Mesenchymal stem cell (in vitro differentiated cells and primary cell): ENCODE measurements at regions not wholly inside any gene's neighbourhood (a gene's known extent, or its start where the extent isn't known, plus 50 kb on each side); places are given as distances from the start of the nearest gene placed in this dataset.

ENCODE experiments used
- DNase-seq: peaks from one replicate; pipeline ENCODE4 v3.0.0-alpha.2; 2013
- H2AFZ ChIP-seq: one replicate; pipeline ENCODE4 v1.6.1; 2013; ENCODE audit warnings: low read depth, mild to moderate bottlenecking, control low read depth, inconsistent platforms, low read length, moderate library complexity
- H2AK5ac ChIP-seq: 2 replicates; pipeline ENCODE4 v1.6.1; 2013; ENCODE audit warnings: low read length, moderate library complexity, mild to moderate bottlenecking, inconsistent platforms; ENCODE audit not compliant: severe bottlenecking
- H2BK120ac ChIP-seq: one replicate; pipeline ENCODE4 v1.6.1; 2013; ENCODE audit warnings: low read depth, mild to moderate bottlenecking, inconsistent platforms, low read length, moderate library complexity
- H2BK12ac ChIP-seq, 2 experiments: one replicate each; pipeline ENCODE4 v1.6.1; 2013; ENCODE audit warnings: inconsistent platforms in 2 of 2, low read length in 2 of 2, mild to moderate bottlenecking in 2 of 2, moderate library complexity in 2 of 2, control low read depth in 1 of 2
- H2BK15ac ChIP-seq: one replicate; pipeline ENCODE4 v1.6.1; 2013; ENCODE audit warnings: mild to moderate bottlenecking, low read depth, inconsistent platforms; ENCODE audit not compliant: poor library complexity, severe bottlenecking
- H2BK5ac ChIP-seq: 2 replicates; pipeline ENCODE4 v1.6.1; 2013; ENCODE audit warnings: low read depth, mild to moderate bottlenecking, low read length, control low read depth, inconsistent platforms; ENCODE audit not compliant: poor library complexity, severe bottlenecking
- H3K14ac ChIP-seq, 2 experiments: one replicate each; pipeline ENCODE4 v1.6.1; 2013; ENCODE audit warnings: inconsistent platforms in 2 of 2, low read length in 2 of 2, control low read depth in 1 of 2, mild to moderate bottlenecking in 1 of 2, moderate library complexity in 1 of 2
- H3K18ac ChIP-seq, 2 experiments: one replicate each; pipeline ENCODE4 v1.6.1; 2013; ENCODE audit warnings: inconsistent platforms in 2 of 2, low read length in 2 of 2, control low read depth in 1 of 2, low read depth in 1 of 2, mild to moderate bottlenecking in 1 of 2
- H3K23ac ChIP-seq, 2 experiments: one replicate each; pipeline ENCODE4 v1.6.1; 2013; ENCODE audit warnings: inconsistent platforms in 2 of 2, low read length in 2 of 2, mild to moderate bottlenecking in 2 of 2, moderate library complexity in 2 of 2, control low read depth in 1 of 2
- H3K27ac ChIP-seq: 2 replicates; pipeline ENCODE4 v1.5.1; 2013; ENCODE audit warnings: mild to moderate bottlenecking, moderate library complexity, low read length, control low read depth, inconsistent platforms; ENCODE audit not compliant: poor library complexity, severe bottlenecking
- H3K27me3 ChIP-seq, 2 experiments: 2 replicates each; pipeline versions ENCODE4 v1.6.1 to v1.7.0; 2013; ENCODE audit warnings: low read length in 2 of 2, mild to moderate bottlenecking in 2 of 2, moderate library complexity in 2 of 2, control low read depth in 1 of 2, inconsistent platforms in 1 of 2; ENCODE audit not compliant: control insufficient read depth in 1 of 2, insufficient read depth in 1 of 2
- H3K36me3 ChIP-seq, 2 experiments: 2 replicates each; pipeline versions ENCODE4 v1.6.1 to v1.7.0; 2013; ENCODE audit warnings: low read length in 2 of 2, control low read depth in 1 of 2, inconsistent platforms in 1 of 2, low read depth in 1 of 2, mild to moderate bottlenecking in 1 of 2; ENCODE audit not compliant: insufficient read depth in 2 of 2, control insufficient read depth in 1 of 2
- H3K4ac ChIP-seq, 2 experiments: one replicate each; pipeline ENCODE4 v1.6.1; 2013; ENCODE audit warnings: inconsistent platforms in 2 of 2, low read length in 2 of 2, mild to moderate bottlenecking in 2 of 2, moderate library complexity in 2 of 2, control low read depth in 1 of 2, low read depth in 1 of 2
- H3K4me1 ChIP-seq: 2 replicates; pipeline ENCODE4 v1.6.1; 2013; ENCODE audit warnings: low read depth, low read length, control low read depth; ENCODE audit not compliant: control insufficient read depth, insufficient read depth
- H3K4me2 ChIP-seq: 2 replicates; pipeline ENCODE4 v1.6.1; 2013; ENCODE audit warnings: low read length, mild to moderate bottlenecking, inconsistent platforms; ENCODE audit not compliant: poor library complexity, severe bottlenecking
- H3K4me3 ChIP-seq, 2 experiments: 2 replicates each; pipeline versions ENCODE4 v1.5.1 to v1.7.0; 2013; ENCODE audit warnings: low read length in 2 of 2, mild to moderate bottlenecking in 2 of 2, control low read depth in 1 of 2, low read depth in 1 of 2; ENCODE audit not compliant: insufficient read depth in 1 of 2
- H3K79me1 ChIP-seq: replicated peaks from 2 replicates; pipeline ENCODE4 v1.6.1; 2013; ENCODE audit warnings: mild to moderate bottlenecking, control low read depth, low read length, inconsistent platforms; ENCODE audit not compliant: poor library complexity, severe bottlenecking
- H3K9ac ChIP-seq: 2 replicates; pipeline ENCODE4 v1.7.0; 2013; ENCODE audit warnings: mild to moderate bottlenecking, low read length, moderate library complexity
- H3K9me3 ChIP-seq: 2 replicates; pipeline ENCODE4 v1.7.0; 2013; ENCODE audit warnings: mild to moderate bottlenecking, low read length; ENCODE audit not compliant: control insufficient read depth
- H4K8ac ChIP-seq: one replicate; pipeline ENCODE4 v1.6.1; 2013; ENCODE audit warnings: inconsistent platforms, mild to moderate bottlenecking, low read length, moderate library complexity
- H4K91ac ChIP-seq: one replicate; pipeline ENCODE4 v1.6.1; 2013; ENCODE audit warnings: mild to moderate bottlenecking, low read length, inconsistent platforms
- WGBS: methylation state at CpG from one replicate; pipeline ENCODE4 v1.1.7; 2013; ENCODE audit warnings: mixed read lengths; 5-methylcytosine and 5-hydroxymethylcytosine counted together

DNA sequence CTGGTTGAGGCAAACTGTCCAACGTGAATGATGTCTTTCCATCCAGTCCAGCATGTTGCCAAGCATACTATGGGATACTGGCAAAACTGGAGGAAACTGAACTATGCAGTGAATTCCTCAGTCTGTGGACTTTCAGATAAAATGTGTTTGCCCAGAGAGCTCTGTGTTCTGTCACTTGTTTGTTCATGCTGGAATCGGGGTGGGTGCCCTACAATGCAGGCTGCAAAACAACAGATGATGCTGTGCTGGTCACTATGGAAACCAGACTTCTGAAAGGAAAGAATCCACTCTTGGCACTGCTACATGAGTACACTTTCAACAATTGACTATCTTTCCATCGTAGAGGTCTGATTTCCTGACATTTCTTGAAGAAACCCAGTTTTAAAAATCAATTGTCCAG lies 272.5 kb upstream of the ARHGEF26 start:
- WGBS, result 79% methylated on average over 2 of the region's 3 CpGs
- H3K18ac ChIP-seq, result no peak overlapping the region

DNA sequence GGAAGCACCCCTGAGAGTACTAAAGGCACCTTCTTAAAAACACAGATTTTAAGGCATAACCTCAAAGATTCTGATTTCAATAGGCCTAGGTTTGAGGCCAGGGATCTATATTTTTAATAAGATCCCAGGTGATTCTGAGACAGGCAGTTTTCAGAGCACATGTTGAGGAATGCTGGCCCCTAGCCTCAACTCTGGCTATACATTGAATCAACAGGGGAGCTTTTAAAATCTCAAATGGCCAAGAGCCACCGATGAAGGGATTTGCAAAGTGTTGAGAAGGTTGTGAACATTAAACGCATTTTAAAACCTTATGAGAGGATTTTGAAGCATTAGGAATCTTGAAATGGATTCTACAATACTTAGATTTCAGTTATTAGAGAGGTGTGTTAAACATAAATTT lies 268.8 kb upstream of the ARHGEF26 start:
- Histone ChIP-seq H4K91ac (no peak overlapping the region), H3K4me1 (no peaks in the 10 kb centered on the region), H3K4ac (no peak overlapping the region), H2BK15ac (no peak overlapping the region), H2AFZ (no peak overlapping the region), H2BK12ac (no peak overlapping the region), H3K4me3 (no peak overlapping the region), H3K27ac (no peak overlapping the region), H2BK5ac (no peak overlapping the region), H3K36me3 (no peaks in the 10 kb centered on the region), H3K18ac (no peak overlapping the region), H3K14ac (no peak overlapping the region), H2AK5ac (no peak overlapping the region), H3K9me3 (no peaks in the 10 kb centered on the region), H2BK120ac (no peak overlapping the region), H3K9ac (no peak overlapping the region), H3K79me1 (no peaks in the 10 kb centered on the region), H4K8ac (no peak overlapping the region), H3K4me2 (no peak overlapping the region), H3K23ac (no peak overlapping the region), H3K27me3 (no peaks in the 10 kb centered on the region)
- no peak for DNase-seq
- WGBS, result 69% methylated on average over 2 of the region's 2 CpGs

More for the DNA sequence above, 272.5 kb upstream of the ARHGEF26 start:
- no peak overlapping the region for H3K9ac ChIP-seq
- no peaks in the 10 kb centered on the region for H3K9me3 ChIP-seq
- no peaks in the 10 kb centered on the region for H3K79me1 ChIP-seq
- H3K4me3 ChIP-seq, result no peak overlapping the region
- no peak overlapping the region for H2BK120ac ChIP-seq
- H2BK15ac ChIP-seq, result no peak overlapping the region
- H2AFZ ChIP-seq, result no peak overlapping the region
- no peak overlapping the region for H3K23ac ChIP-seq
- H3K14ac ChIP-seq, result no peak overlapping the region
- H3K4me1 ChIP-seq, result no peaks in the 10 kb centered on the region
- no peaks in the 10 kb centered on the region for H3K27me3 ChIP-seq
- H2AK5ac ChIP-seq, result no peak overlapping the region
- no peak overlapping the region for H4K8ac ChIP-seq
- no peaks in the 10 kb centered on the region for H3K36me3 ChIP-seq
- H3K4me2 ChIP-seq, result no peak overlapping the region
- DNase-seq, result no peak
- no peak overlapping the region for H2BK5ac ChIP-seq
- H3K27ac ChIP-seq, result no peak overlapping the region
- no peak overlapping the region for H2BK12ac ChIP-seq
- no peak overlapping the region for H4K91ac ChIP-seq
- H3K4ac ChIP-seq, result no peak overlapping the region

DNA sequence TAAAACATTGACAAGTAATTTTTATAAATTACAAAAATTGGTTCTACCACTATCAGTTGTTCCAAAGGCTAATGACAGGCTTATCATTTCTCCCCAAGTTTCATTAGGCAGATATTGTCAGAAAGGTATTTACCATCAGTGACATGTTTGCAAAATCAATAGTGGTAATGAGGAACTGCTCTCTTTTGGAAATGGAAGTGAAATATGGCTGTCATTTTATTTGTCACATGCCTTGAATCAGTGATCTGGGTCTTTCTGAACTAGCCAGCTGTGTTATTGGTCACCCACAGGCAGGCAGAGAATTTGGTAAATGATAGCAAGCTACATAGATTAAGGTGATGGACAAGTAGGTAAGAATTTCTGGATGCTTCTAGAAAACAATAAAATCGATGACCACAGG lies 268.0 kb upstream of the ARHGEF26 start:
- H3K27ac ChIP-seq, result no peak overlapping the region
- no peak overlapping the region for H2AK5ac ChIP-seq
- no CpG with 5 or more reads among the region's 1 CpG for WGBS

DNA sequence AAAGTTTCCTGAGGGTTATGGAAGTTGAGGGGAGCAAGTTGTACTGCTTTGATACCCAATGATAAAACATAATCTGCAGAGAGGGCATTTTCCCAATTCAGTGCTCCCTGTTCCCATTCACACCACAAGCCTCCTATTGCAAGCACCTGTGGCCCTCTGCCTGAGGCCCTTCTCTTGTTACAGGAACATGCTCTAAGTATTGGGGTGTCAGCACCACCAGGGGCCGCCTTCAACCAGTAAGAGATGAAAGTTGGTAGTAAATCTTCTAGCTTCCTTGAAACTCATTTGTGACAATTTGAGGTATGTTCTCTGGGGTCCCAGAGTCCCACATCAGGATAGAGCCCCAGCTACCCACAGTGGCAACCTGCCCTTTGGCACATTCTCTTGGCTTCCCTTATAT lies 265.4 kb upstream of the ARHGEF26 start:
- no peak overlapping the region for H3K14ac ChIP-seq
- no peak overlapping the region for H2BK120ac ChIP-seq
- H3K4ac ChIP-seq, result no peak overlapping the region
- no peak overlapping the region for H2AFZ ChIP-seq
- H3K27ac ChIP-seq, result no peak overlapping the region
- H2BK5ac ChIP-seq, result no peak overlapping the region
- H3K9ac ChIP-seq, result no peak overlapping the region
- H3K18ac ChIP-seq, result no peak overlapping the region
- H3K23ac ChIP-seq, result no peak overlapping the region
- no peak overlapping the region for H4K8ac ChIP-seq
- no peak overlapping the region for H3K4me2 ChIP-seq
- H2AK5ac ChIP-seq, result no peak overlapping the region
- DNase-seq, result no peak
- WGBS, result 38% methylated on average over 1 of the region's 1 CpG
- H3K9me3 ChIP-seq, result no peaks in the 10 kb centered on the region
- no peak overlapping the region for H3K4me3 ChIP-seq
- no peaks in the 10 kb centered on the region for H3K36me3 ChIP-seq
- no peaks in the 10 kb centered on the region for H3K4me1 ChIP-seq
- H2BK12ac ChIP-seq, result no peak overlapping the region
- H3K79me1 ChIP-seq, result no peaks in the 10 kb centered on the region
- no peak overlapping the region for H4K91ac ChIP-seq
- H3K27me3 ChIP-seq, result no peaks in the 10 kb centered on the region
- H2BK15ac ChIP-seq, result no peak overlapping the region

More for the DNA sequence above, 268.0 kb upstream of the ARHGEF26 start:
- Histone ChIP-seq H3K36me3 (no peaks in the 10 kb centered on the region), H3K4me3 (no peak overlapping the region), H3K14ac (no peak overlapping the region), H3K9ac (no peak overlapping the region), H3K4me2 (no peak overlapping the region), H3K79me1 (no peaks in the 10 kb centered on the region), H2BK120ac (no peak overlapping the region), H3K23ac (no peak overlapping the region), H3K4me1 (no peaks in the 10 kb centered on the region), H4K8ac (no peak overlapping the region), H4K91ac (no peak overlapping the region), H3K18ac (no peak overlapping the region), H3K27me3 (no peaks in the 10 kb centered on the region), H2BK15ac (no peak overlapping the region), H3K9me3 (no peaks in the 10 kb centered on the region), H3K4ac (no peak overlapping the region), H2BK5ac (no peak overlapping the region), H2BK12ac (no peak overlapping the region), H2AFZ (no peak overlapping the region)
- DNase-seq, result no peak
